Transverse colon (tissue), 4 donors: ENCODE measurements at regions not wholly inside any gene's neighbourhood (a gene's known extent, or its start where the extent isn't known, plus 50 kb on each side); places are given as distances from the start of the nearest gene placed in this dataset.

ENCODE experiments used
- EP300 ChIP-seq: sonication (generic); formaldehyde crosslinking; IDR thresholded peaks from one replicate; pipeline ENCODE4 v1.6.1; 2017; ENCODE audit warnings: antibody characterized with exemption, low read depth
- POLR2A ChIP-seq: fragments of 450-650 bp; IDR thresholded peaks from one replicate; pipeline ENCODE4 v1.6.1; 2016; ENCODE audit warnings: antibody characterized with exemption, mild to moderate bottlenecking, moderate library complexity
- POLR2AphosphoS5 ChIP-seq, 3 donors: sonication (generic); formaldehyde crosslinking; IDR thresholded peaks; one replicate each; pipeline ENCODE4 v1.6.1; 2016; ENCODE audit warnings: antibody characterized with exemption in 3 of 3
- TF ChIP-seq, protein P1 (sequence below), 5 experiments: fragments of 200-600 bp in 3 of 5; fragments of 450-650 bp in 2 of 5; sonication (generic) in 3 of 5; IDR thresholded peaks; 1 replicate in 2 of 5; 2 replicates in 3 of 5; pipeline ENCODE4 v1.5.1; 2016 to 2017; ENCODE audit warnings: antibody characterized with exemption in 5 of 5, inconsistent platforms in 3 of 5, mild to moderate bottlenecking in 2 of 5, moderate library complexity in 1 of 5

GRCh38 chr10:59448616-59449015 is 86.3 kb upstream of the FAM13C start:
- TF ChIP-seq, protein P1, sequence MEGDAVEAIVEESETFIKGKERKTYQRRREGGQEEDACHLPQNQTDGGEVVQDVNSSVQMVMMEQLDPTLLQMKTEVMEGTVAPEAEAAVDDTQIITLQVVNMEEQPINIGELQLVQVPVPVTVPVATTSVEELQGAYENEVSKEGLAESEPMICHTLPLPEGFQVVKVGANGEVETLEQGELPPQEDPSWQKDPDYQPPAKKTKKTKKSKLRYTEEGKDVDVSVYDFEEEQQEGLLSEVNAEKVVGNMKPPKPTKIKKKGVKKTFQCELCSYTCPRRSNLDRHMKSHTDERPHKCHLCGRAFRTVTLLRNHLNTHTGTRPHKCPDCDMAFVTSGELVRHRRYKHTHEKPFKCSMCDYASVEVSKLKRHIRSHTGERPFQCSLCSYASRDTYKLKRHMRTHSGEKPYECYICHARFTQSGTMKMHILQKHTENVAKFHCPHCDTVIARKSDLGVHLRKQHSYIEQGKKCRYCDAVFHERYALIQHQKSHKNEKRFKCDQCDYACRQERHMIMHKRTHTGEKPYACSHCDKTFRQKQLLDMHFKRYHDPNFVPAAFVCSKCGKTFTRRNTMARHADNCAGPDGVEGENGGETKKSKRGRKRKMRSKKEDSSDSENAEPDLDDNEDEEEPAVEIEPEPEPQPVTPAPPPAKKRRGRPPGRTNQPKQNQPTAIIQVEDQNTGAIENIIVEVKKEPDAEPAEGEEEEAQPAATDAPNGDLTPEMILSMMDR (IDR thresholded peaks at IDR 0.05): no peak
- TF ChIP-seq EP300: no peak
- no peak for TF ChIP-seq POLR2A
- TF ChIP-seq POLR2AphosphoS5 (IDR thresholded peaks at IDR 0.05): no peak
